ENCODE measurements at regions not wholly inside any gene's neighbourhood (a gene's known extent, or its start where the extent isn't known, plus 50 kb on each side); places are given as distances from the start of the nearest gene placed in this dataset.

DNA sequence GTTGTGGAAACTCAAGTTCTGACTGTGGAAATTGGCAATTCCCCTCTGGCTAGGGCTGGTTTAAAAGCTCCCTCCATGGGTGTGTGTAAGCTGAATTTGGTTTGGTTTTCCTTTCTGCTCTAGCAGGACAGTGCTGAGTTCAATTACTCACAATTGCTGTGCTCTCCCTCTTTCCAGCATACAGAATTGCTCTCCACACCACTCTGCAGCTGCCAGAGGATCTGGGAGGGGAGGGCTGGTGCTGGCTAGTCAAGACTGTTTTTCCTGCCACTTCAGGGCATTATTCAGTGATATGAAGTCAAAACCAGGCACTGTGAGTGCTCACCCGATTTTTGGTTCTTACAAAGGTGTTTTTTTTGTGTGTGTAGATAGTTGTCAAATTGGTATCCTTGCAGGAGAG, 336.9 kb upstream of the SLC24A2 start (continued):
- TF ChIP-seq TAF7 (optimal IDR thresholded peaks at IDR 0.05; ENCODE audit: borderline replicate concordance, low read depth, low read length) (no peak), HDAC2 (IDR thresholded peaks at IDR 0.05; ENCODE audit: borderline replicate concordance in 1 of 2, low read depth in 2 of 2, low read length in 2 of 2) (no peak), RXRA (IDR thresholded peaks at IDR 0.05; ENCODE audit: insufficient read depth, low read depth, low read length) (no peak), CTBP2 (IDR thresholded peaks at IDR 0.05; ENCODE audit: borderline replicate concordance, insufficient read depth, insufficient read length, low read length) (no peak)

Data from H1 (cell line).